K562 (cell line): ENCODE measurements at regions not wholly inside any gene's neighbourhood (a gene's known extent, or its start where the extent isn't known, plus 50 kb on each side); places are given as distances from the start of the nearest gene placed in this dataset.

Experiments used
- CBFA2T3 ChIP-seq: fragments of 450-650 bp; IDR thresholded peaks from 2 replicates; pipeline ENCODE4 v1.6.1; 2017
- CHD7 ChIP-seq: fragments of 200-600 bp; sonication (generic); IDR thresholded peaks from one replicate; pipeline ENCODE4 v1.6.1; 2012; ENCODE audit warnings: mild to moderate bottlenecking, low read depth, low read length, inconsistent platforms
- GABPB2 ChIP-seq: fragments of 250-450 bp; sonication (Bioruptor Pico); conservative IDR thresholded peaks from 2 replicates; pipeline ENCODE4 v1.5.1; 2021; ENCODE audit warnings: mild to moderate bottlenecking
- MXD1 ChIP-seq: fragments of 250-450 bp; sonication (Bioruptor Pico); IDR thresholded peaks from 2 replicates; pipeline ENCODE4 v1.8.0; 2021; ENCODE audit warnings: borderline replicate concordance, mild to moderate bottlenecking, moderate library complexity; ENCODE audit not compliant: poor library complexity, severe bottlenecking

GRCh38 chr11:128179512-128179911 is 407.8 kb downstream of the ETS1 start (continued):
- TF ChIP-seq CHD7 (no peak), GABPB2 (no peak), MXD1 (CRISPR knock-in tag) (no peak), CBFA2T3 (no peak)
